ENCODE measurements at regions not wholly inside any gene's neighbourhood (a gene's known extent, or its start where the extent isn't known, plus 50 kb on each side); places are given as distances from the start of the nearest gene placed in this dataset.
"Not testable (repeated sequence)": the region's sequence is repeated elsewhere in the genome, so short reads cannot be mapped to it uniquely, and the experiment has no call there.

- TF ChIP-seq, protein P1, sequence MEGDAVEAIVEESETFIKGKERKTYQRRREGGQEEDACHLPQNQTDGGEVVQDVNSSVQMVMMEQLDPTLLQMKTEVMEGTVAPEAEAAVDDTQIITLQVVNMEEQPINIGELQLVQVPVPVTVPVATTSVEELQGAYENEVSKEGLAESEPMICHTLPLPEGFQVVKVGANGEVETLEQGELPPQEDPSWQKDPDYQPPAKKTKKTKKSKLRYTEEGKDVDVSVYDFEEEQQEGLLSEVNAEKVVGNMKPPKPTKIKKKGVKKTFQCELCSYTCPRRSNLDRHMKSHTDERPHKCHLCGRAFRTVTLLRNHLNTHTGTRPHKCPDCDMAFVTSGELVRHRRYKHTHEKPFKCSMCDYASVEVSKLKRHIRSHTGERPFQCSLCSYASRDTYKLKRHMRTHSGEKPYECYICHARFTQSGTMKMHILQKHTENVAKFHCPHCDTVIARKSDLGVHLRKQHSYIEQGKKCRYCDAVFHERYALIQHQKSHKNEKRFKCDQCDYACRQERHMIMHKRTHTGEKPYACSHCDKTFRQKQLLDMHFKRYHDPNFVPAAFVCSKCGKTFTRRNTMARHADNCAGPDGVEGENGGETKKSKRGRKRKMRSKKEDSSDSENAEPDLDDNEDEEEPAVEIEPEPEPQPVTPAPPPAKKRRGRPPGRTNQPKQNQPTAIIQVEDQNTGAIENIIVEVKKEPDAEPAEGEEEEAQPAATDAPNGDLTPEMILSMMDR (IDR thresholded peaks at IDR 0.05; ENCODE audit: poor library complexity), result not testable (repeated sequence)
- not testable (repeated sequence) for TF ChIP-seq EZH2phosphoT487 (IDR thresholded peaks at IDR 0.05; ENCODE audit: low read depth, severe bottlenecking, unreplicated experiment); EZH2 (IDR thresholded peaks at IDR 0.05; ENCODE audit: borderline replicate concordance)
Measured at GRCh38 chr7:150119966-150120365, 203.2 kb upstream of the LRRC61 start.

Measured in hepatocyte (in vitro differentiated cells).